Suppressor macrophage (primary cell): ENCODE measurements at regions not wholly inside any gene's neighbourhood (a gene's known extent, or its start where the extent isn't known, plus 50 kb on each side); places are given as distances from the start of the nearest gene placed in this dataset.

Experiments
- DNase-seq, 4 experiments: peaks; one replicate each; pipeline ENCODE4 v3.0.0-alpha.2; 2020 to 2022

DNA sequence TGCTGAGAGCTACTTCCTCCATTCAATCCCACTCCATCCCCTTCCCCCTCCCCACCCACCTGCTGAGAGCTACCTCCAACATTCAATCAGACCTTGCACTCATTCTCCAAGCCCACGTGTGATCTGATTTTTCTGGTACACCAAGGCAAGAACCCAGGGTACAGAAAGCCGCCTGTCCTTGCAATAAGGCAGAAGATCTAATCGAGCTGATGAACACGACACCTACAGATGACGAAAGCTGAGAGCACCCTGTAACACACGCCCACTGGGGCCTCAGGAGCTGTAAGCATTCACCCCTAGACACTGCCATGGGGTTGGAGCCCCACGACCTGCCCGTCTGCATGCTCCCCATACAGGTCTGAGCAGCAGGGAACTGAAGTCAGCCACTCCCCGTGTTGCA is 58.3 kb downstream of the TRIML1 start:
- DNase-seq = no peak

DNA sequence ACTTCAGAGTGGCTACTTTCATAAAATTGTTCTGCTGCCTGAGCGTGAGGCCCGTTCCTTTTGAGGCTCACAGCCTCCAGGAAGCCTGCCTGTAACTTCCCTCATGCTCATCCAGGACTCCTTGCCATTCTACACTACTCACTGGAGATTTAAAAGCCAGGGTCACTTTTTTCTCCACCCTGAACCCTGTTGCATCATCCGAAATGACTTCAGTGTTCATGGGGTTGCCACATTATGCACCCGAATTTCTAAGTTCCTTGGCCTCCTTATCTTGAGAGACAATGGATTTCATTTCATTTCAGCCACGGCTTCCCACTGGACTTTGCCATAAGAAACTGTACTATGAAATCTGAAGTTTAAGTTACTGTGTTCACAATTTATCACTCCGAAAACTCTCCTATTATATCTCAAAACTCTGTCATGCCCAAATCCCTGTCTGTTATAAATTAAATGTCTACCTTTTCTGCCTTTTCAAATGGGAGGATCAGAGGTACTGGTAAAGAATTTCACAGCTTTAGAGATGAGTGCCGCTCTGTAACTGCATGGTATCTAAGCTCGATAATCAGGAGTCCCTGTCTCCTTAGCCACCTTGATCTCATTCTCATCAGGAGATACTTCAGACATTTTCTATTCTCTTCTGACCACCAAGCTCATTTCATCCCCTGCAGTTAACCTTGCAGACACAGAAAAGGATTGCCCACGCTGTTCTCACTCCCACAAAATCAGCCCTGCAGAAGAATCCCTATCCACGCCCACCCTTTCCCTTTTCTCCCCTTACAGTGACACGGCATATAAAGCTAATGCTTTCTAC is 59.9 kb downstream of the TRIML1 start:
- no peak for DNase-seq

- DNase-seq = no peak
These were observed 62.6 kb downstream of the TRIML1 start for GRCh38 chr4:188201851-188202250.

DNA sequence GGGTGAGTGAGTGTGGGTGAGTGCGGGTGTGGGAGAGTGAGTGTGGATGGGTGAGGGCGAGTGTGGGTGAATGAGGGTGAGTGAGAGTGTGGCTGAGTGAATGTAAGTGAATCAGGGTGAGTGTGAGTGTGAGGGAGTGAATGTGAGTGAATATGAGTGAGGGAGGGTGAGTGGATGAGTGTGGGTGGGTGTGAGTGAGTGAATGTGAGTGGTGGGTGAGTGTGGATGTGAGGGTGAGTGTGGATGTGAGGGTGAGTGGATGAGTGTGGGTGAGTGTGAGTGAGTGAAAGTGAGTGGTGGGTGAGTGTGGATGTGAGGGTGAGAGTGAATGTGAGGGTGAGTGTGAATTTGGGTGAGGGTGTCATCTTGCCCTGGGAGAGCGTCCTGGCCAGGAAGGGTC is 67.5 kb downstream of the TRIML1 start:
- no peak for DNase-seq

- DNase-seq = no peak
These were observed 75.6 kb downstream of the TRIML1 start for GRCh38 chr4:188214861-188215260.

DNA sequence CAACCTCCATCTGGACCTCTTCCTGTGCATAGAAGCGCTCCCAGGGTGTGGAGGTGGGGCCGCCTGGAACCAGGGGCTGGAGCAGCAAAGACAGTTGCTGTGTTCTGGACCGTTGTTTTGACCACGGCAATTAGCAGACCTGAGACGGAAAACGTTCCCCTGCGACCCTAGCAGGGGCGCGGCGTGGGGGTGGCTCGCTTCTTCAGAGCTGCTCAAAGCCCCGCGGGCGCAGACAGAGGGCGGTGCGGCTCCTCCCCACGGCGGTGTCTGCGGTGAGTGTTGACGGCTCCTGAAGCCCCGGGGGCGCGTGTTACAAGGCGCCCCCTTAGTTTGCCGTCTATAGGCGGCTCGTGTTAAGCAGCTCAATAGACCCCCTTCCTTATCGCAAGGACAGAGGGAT is 79.2 kb downstream of the TRIML1 start:
- DNase-seq = no peak

DNA sequence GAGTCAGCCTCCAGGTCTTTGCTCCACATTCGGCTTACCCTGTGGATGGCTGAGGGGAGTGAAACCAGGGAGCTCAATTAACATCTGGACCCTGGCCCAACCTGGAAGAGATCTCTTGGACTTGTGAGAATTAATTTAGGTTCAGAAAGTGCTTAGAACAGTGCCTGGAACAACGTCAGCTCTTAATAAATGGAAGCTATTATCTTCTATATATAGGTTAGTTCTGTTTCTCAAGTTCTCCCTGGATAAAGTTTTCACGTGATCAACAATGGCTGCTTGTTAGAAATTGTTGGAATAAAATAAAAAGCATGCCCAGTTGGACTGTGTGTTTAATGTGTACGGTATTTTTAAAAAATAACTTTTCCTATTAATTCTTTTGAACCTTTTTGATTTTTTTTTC is 80.8 kb downstream of the TRIML1 start:
- DNase-seq = no peak

DNA sequence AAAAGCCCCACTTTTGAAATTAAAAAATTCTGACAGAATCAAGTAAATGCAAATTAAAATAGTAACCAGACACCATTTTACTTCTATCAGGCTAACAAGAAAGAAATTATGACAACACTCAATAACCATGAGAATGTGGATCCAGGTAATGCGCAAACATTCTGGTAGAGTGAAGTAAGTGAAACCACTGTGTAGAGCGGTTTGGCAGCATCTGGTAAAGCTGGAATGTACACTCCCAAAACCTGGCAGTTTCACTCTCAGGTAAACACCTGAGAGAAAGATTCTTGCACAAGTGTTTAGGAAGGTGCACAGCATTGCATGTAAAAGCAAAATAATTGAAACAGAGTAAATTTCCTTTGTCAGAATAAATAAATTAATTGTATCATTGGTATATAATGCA is 81.8 kb downstream of the TRIML1 start:
- DNase-seq = no peak

- DNase-seq = no peak
These were observed 89.0 kb downstream of the TRIML1 start for GRCh38 chr4:188228279-188228678.

GRCh38 chr4:188232428-188232827 is 93.2 kb downstream of the TRIML1 start:
- DNase-seq = no peak

- no peak for DNase-seq
These were observed 102.8 kb downstream of the TRIML1 start for GRCh38 chr4:188242041-188242440.

DNA sequence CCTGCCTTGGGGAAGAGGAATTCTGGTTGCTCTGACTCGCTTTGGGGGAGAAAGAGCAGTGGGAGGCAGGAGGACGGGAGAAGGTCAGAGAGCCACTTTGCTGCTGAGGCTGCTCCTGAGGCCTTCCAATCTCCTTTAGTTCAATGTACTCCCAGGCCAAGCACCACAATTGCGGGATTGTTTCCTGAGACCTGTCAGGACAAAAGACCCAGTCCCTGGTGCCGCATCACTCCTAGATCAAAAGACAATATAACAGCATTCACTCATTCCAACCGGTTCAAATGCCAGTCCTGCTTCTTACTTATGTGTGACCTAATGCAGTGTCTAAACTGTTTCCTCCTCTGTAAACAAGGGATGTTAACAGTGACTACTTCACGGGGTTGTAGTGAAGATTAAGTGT is 106.4 kb downstream of the TRIML1 start:
- DNase-seq = no peak

- no peak for DNase-seq
These were observed 107.2 kb downstream of the TRIML1 start for GRCh38 chr4:188246488-188246887.

DNA sequence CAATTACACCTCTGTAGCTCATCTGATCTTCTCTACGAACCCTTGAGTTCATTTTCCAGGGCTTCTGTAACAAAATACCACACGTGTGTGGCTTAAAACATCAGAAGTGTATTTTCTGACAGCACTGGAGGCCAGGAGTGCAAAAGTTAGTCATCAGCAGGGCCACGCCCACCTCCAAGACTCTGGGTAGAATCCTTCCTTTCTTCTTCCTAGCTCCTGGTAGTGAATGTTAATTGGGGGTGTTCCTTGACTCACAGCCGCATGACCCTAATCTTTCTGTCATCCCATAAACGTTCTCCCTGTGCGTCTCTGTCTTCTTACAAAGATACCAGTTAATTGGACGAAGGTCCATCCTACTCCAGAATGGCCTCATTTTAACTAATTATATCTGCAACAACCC is 115.0 kb downstream of the TRIML1 start:
- DNase-seq = no peak

GRCh38 chr4:188262464-188262863 is 123.2 kb downstream of the TRIML1 start:
- no peak for DNase-seq

DNA sequence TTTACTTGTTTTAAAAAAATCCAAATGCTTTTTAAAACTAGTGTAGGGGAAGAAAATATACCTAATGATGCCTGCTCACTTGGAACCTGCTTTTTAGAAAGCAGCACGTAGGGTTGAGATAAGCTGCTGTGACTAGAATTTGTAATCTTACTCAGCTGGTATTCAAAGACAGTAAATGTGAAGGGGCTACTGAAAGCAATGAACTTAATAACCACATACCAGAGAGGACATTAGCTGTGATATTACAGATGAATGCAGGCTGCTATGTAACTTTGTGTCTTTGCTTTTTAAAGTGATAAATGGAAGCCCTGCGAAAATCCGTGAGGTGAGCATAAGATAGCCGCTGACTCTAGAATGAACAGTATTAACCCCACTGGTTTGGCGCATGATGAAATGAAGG is 124.1 kb downstream of the TRIML1 start:
- DNase-seq = no peak

DNA sequence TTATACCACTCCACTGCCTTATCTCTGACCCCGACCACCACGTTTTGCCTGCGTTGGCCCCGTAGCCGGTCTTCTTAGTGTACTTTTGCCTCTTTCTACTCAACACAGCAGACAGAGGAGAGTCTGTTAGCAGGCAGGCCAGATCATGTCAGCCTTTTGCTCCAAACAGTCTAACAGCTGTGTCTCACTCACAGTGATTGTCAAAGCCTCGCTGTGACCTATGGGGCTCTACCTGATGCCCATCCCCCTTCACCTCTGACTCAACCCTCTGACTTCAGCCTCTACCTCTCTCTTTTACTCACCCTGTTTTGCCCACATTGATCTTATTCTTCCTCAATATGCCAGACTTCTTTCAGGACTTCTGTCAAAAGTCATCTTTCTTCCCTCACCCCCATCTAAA is 127.1 kb downstream of the TRIML1 start:
- DNase-seq = no peak

DNA sequence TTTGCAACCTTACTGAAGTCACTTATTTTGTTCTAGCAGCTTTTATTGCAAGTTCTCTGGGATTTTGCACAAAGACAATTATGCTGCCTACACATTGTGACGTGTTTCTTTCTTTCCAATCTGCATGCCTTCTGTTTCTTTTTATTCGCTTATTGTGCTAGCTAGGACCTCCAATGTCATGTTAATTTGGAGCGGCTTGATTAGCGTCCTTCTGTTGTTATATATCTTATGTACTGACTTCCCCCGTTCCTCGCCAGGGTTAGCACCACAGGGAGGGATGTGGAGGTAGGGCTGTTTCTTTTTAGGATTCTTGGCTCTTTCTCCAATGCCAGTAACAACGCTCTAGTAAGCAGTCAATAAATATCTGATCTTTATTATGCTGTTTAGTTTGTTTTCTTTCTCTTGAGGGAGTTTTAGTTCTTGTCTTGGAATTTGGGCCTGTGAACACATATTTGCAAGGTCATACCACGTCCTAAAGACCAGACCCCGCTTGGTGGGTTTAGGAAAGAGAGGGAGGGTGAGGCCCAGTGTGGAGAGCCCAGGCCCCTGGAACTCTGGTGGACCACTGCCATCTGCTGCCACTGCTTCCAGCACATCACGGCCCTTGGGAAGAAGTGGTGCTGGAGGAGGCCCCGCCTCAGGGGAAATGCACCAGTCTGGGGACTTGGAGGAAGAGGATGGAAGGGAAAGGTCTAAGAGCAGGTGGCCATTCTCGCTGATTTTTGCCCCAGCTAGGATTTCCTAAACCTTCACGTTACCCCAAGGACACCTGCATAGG is 129.1 kb downstream of the TRIML1 start:
- DNase-seq = no peak

DNA sequence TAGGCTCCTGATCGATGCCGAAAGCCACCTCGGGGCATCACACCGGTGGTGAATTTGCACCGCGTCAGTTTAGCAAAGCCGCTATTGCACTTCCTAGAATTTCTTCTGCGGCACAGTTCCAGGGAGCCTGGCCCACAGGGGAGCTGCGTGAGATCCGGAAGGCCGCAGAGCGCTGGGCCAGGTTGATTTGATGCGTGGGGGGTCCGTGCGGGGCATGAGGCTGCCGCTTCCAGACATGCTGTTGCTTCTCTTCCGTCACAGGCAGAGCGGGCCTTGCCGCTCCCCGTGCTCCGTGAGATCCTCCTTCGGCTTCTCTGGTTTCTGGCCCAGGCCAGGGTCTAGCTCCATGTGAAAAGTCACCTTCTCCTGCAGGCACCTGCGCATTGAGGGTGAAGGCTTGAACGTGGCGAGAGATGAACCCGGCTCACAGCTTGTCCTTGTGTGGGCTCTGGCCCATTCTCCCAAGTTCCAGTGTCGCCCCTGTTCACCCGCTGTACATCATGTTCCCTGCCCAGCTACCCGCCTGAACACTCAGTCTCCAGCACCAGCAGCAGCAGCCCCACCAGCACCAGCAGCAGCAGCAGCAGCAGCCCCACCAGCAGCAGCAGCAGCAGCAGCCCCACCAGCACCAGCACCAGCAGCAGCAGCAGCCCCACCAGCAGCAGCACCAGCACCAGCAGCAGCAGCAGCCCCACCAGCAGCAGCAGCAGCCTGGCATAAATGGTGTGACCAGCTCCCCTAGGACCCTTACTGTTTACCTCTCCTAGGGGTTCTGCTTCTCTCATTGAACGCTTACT is 131.2 kb downstream of the TRIML1 start:
- DNase-seq = no peak

GRCh38 chr4:188275686-188276085 is 136.4 kb downstream of the TRIML1 start:
- no peak for DNase-seq

GRCh38 chr4:188279184-188279583 is 139.9 kb downstream of the TRIML1 start:
- DNase-seq = no peak

DNA sequence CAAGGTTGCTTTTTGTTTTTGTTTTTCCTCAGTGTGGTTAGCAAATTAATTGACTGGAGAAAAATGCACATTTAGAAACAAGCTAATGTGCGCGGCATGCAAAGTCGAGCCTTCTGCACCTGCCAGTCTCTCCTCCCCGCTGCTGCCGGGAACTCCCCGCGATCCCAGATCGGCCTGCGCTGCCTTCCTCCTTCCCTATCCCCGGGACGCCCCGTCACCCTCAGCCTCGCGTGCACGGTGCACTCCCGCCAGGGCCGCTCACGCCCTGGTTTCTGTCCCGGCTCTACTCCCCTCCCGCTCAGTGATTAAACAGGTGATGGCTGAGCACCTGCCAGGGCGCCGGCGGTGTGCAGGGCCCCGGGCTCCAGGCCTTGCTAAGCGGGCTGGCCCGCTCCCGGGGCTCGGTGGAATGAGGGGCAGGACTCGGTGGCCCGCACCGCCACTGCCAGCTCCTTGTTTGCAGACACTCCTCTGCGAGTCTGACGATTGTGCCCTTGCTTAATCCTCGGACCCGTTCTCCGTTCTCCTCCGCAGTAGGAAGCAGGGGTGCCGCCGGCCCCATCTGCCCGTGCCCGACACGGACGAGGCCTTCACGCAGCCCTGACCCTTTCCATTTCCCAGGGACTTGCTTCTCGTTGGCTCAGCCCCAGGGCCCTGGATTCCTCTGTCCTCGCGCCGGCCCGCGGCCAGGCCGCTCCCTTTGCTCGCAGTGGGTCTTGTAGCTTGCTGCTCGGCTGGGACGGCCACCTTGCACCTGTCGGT is 143.4 kb downstream of the TRIML1 start:
- DNase-seq = no peak
